ENCODE measurements at regions not wholly inside any gene's neighbourhood (a gene's known extent, or its start where the extent isn't known, plus 50 kb on each side); places are given as distances from the start of the nearest gene placed in this dataset.

- TF ChIP-seq CTCF (IDR thresholded peaks at IDR 0.05; ENCODE audit: unreplicated experiment) = no peak
- Mint-ChIP-seq H3K27ac (no peak overlapping the region), H3K36me3 (ENCODE audit: insufficient read depth) (no peaks in the 10 kb centered on the region), H3K4me1 (ENCODE audit: low read depth) (peaks cover 2% of the 10 kb centered on the region), H3K9me3 (ENCODE audit: low read depth) (peaks cover 6% of the 10 kb centered on the region), H3K4me3 (ENCODE audit: low read depth) (no peak overlapping the region), H3K27me3 (no peaks in the 10 kb centered on the region)
- DNase-seq (ENCODE audit: low spot score, unreplicated experiment) = no peak
Observed at GRCh38 chr11:39190751-39191150, 2268.7 kb downstream of the LRRC4C start.

- TF ChIP-seq CTCF (IDR thresholded peaks at IDR 0.05; ENCODE audit: unreplicated experiment) = no peak
- no peaks in the 10 kb centered on the region for H3K9me3 Mint-ChIP-seq (ENCODE audit: low read depth)
- H3K4me3 Mint-ChIP-seq (ENCODE audit: low read depth) = no peak overlapping the region
- H3K27ac Mint-ChIP-seq = no peak overlapping the region
- no peaks in the 10 kb centered on the region for H3K4me1 Mint-ChIP-seq (ENCODE audit: low read depth)
- no peaks in the 10 kb centered on the region for H3K27me3 Mint-ChIP-seq
- H3K36me3 Mint-ChIP-seq (ENCODE audit: insufficient read depth) = no peaks in the 10 kb centered on the region
- no peak for DNase-seq (ENCODE audit: low spot score, unreplicated experiment)
Observed at GRCh38 chr11:39177678-39178077, 2281.8 kb downstream of the LRRC4C start.

DNA sequence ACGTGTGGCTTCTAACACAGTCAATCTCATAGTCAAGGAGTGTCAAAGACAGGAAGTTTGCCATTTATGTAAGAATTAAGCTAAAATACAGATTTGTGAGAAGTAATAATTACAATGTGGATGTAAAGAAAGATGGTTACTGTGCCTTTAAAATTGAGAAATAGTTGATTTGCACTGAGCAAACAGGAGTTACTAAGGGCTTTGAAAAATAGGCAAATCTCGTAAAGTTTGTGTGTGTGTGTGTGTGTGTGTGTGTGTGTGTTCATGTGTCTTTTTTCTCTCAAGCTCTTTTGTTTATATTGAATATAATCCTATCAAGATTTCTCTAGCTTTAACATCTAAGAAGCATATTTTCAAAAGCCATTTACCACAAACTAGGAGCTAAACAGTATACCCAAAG lies 2284.5 kb downstream of the LRRC4C start:
- no peak for DNase-seq (ENCODE audit: low spot score, unreplicated experiment)
- TF ChIP-seq CTCF (IDR thresholded peaks at IDR 0.05; ENCODE audit: unreplicated experiment) = no peak
- Mint-ChIP-seq H3K4me1 (ENCODE audit: low read depth) (no peaks in the 10 kb centered on the region), H3K27ac (no peak overlapping the region), H3K4me3 (ENCODE audit: low read depth) (no peak overlapping the region), H3K9me3 (ENCODE audit: low read depth) (no peaks in the 10 kb centered on the region), H3K36me3 (ENCODE audit: insufficient read depth) (no peaks in the 10 kb centered on the region), H3K27me3 (no peaks in the 10 kb centered on the region)

DNA sequence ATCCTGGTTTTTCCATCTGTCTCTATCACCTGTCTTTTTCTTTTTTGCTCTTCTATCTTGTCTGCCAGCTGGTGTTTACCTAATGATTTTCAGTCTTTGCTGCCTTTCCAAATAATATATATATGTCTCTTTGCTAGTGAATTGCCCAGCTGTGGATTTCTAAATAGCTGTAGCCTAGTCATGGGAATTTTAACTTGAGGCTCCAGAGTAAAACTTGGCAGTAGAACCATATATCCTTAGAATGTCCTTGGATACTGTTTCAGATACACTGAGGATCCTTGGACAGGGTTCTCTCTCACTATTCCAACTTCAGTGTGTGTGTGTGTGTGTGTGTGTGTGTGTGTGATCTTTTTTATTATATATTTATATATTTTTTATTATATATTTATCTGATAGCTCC lies 2285.3 kb downstream of the LRRC4C start:
- Mint-ChIP-seq H3K4me1 (ENCODE audit: low read depth) (no peaks in the 10 kb centered on the region), H3K27ac (no peak overlapping the region), H3K4me3 (ENCODE audit: low read depth) (no peak overlapping the region), H3K9me3 (ENCODE audit: low read depth) (no peaks in the 10 kb centered on the region), H3K27me3 (no peaks in the 10 kb centered on the region), H3K36me3 (ENCODE audit: insufficient read depth) (no peaks in the 10 kb centered on the region)
- DNase-seq (ENCODE audit: low spot score, unreplicated experiment) = no peak
- TF ChIP-seq CTCF (IDR thresholded peaks at IDR 0.05; ENCODE audit: unreplicated experiment) = no peak

DNA sequence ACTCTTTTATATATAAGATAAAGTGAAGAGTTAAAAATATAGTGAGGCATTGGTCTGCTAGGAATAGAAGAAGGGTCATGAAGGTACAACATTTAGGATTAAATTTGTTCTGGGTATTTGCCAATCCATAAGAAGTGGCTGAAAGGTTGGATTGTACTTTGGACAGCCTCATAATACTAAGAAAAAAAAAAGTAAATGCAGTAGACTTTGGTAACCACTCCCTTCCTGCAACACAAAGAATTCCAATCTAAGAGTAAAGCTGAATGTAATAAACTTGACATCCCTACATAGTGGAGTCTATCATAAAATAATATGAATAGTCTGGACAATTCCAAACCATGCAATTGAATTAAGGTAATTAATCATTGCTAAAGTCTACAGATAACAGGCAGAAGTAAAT lies 2294.4 kb downstream of the LRRC4C start:
- H3K36me3 Mint-ChIP-seq (ENCODE audit: insufficient read depth) = no peaks in the 10 kb centered on the region
- TF ChIP-seq CTCF (IDR thresholded peaks at IDR 0.05; ENCODE audit: unreplicated experiment) = no peak

More for the DNA sequence above, 2294.4 kb downstream of the LRRC4C start:
- Mint-ChIP-seq H3K4me3 (ENCODE audit: low read depth) (no peak overlapping the region), H3K4me1 (ENCODE audit: low read depth) (no peaks in the 10 kb centered on the region), H3K27me3 (no peaks in the 10 kb centered on the region), H3K27ac (no peak overlapping the region), H3K9me3 (ENCODE audit: low read depth) (no peaks in the 10 kb centered on the region)
- no peak for DNase-seq (ENCODE audit: low spot score, unreplicated experiment)
